Astrocyte (in vitro differentiated cells and primary cell): ENCODE measurements at regions not wholly inside any gene's neighbourhood (a gene's known extent, or its start where the extent isn't known, plus 50 kb on each side); places are given as distances from the start of the nearest gene placed in this dataset.

Source experiments
- CTCF ChIP-seq: IDR thresholded peaks from 2 replicates; pipeline ENCODE4 v1.5.1; 2011; ENCODE audit warnings: low read depth, mild to moderate bottlenecking, inconsistent platforms, low read length, moderate library complexity; ENCODE audit not compliant: insufficient read depth
- EZH2 ChIP-seq: IDR thresholded peaks from 2 replicates; pipeline ENCODE4 v1.6.1; 2012; ENCODE audit warnings: mild to moderate bottlenecking, low read length, inconsistent platforms; ENCODE audit not compliant: insufficient read depth

- no peak for TF ChIP-seq CTCF
- no peak for TF ChIP-seq EZH2
Observed at GRCh38 chr3:153392363-153392762, 230.3 kb downstream of the RAP2B start.
